Gastroesophageal sphincter (tissue), 4 donors: ENCODE measurements at regions not wholly inside any gene's neighbourhood (a gene's known extent, or its start where the extent isn't known, plus 50 kb on each side); places are given as distances from the start of the nearest gene placed in this dataset.

Experiments used
- ATAC-seq: fragments of 150-250 bp; one replicate; pipeline ENCODE4 v1.9.1; 2016; ENCODE audit warnings: mild to moderate bottlenecking, moderate library complexity
- H3K27ac ChIP-seq, 4 donors: fragments of 200-600 bp; sonication (generic) in 3 of 4; 1 replicate in 3 of 4; 2 replicates in 1 of 4; pipeline ENCODE4 v1.5.1; 2016 to 2019
- H3K27me3 ChIP-seq: fragments of 200-600 bp; sonication (generic); one replicate; pipeline ENCODE4 v1.5.1; 2019
- H3K36me3 ChIP-seq, 2 donors: fragments of 200-600 bp; sonication (generic); one replicate each; pipeline ENCODE4 v1.5.1; 2019; ENCODE audit warnings: control low read depth in 1 of 2
- H3K4me1 ChIP-seq, 3 donors: fragments of 200-600 bp; sonication (generic); 1 replicate in 2 of 3; 2 replicates in 1 of 3; pipeline ENCODE4 v1.5.1; 2016 to 2019; ENCODE audit warnings: control low read depth in 2 of 3
- H3K4me3 ChIP-seq, 2 donors: fragments of 200-600 bp; sonication (generic); one replicate each; pipeline ENCODE4 v1.5.1; 2019; ENCODE audit warnings: mild to moderate bottlenecking in 1 of 2, moderate library complexity in 1 of 2
- H3K9me3 ChIP-seq, 3 donors: fragments of 200-600 bp; sonication (generic); one replicate each; pipeline ENCODE4 v1.5.1; 2017 to 2019; ENCODE audit warnings: control low read depth in 2 of 3
- EP300 ChIP-seq: sonication (generic); formaldehyde crosslinking; IDR thresholded peaks from one replicate; pipeline ENCODE4 v1.6.1; 2017; ENCODE audit warnings: antibody characterized with exemption, mild to moderate bottlenecking
- POLR2A ChIP-seq, 2 donors: fragments of 450-650 bp; IDR thresholded peaks; one replicate each; pipeline ENCODE4 v1.6.1; 2017; ENCODE audit warnings: antibody characterized with exemption in 2 of 2, mild to moderate bottlenecking in 2 of 2, moderate library complexity in 1 of 2
- POLR2AphosphoS5 ChIP-seq: sonication (generic); formaldehyde crosslinking; IDR thresholded peaks from one replicate; pipeline ENCODE4 v1.6.1; 2017; ENCODE audit warnings: antibody characterized with exemption
- WGBS, 2 donors: methylation state at CpG; one replicate each; pipeline ENCODE4 v1.1.5; 2018; ENCODE audit warnings: low coverage in 1 of 2; 5-methylcytosine and 5-hydroxymethylcytosine counted together
- TF ChIP-seq, protein P1 (sequence below), 4 experiments: fragments of 200-600 bp in 2 of 4; fragments of 450-650 bp in 2 of 4; sonication (generic) in 1 of 4; IDR thresholded peaks; one replicate each; pipeline ENCODE4 v1.5.1; 2017 to 2019; ENCODE audit warnings: antibody characterized with exemption in 4 of 4, mild to moderate bottlenecking in 2 of 4, moderate library complexity in 2 of 4

DNA sequence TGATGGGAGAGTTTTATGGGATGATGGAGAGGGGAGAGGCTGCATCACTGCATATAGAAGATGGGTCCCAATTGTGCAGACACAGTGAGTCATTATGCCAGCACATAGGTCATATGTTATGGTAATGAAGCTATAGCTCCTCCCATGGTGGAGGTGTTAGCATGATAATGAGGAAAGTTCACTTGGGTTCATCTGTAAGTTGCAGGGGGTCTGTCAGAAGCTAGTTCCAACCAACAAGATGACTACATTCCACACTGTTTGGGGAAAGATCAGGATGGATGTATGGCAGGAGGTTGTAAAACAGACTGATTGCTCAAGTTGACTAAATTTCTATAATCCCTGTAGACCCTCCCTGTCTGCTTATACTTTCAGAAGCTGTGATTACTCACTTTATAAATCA, 561.3 kb downstream of the C12orf50 start:
- ATAC-seq: no peak

DNA sequence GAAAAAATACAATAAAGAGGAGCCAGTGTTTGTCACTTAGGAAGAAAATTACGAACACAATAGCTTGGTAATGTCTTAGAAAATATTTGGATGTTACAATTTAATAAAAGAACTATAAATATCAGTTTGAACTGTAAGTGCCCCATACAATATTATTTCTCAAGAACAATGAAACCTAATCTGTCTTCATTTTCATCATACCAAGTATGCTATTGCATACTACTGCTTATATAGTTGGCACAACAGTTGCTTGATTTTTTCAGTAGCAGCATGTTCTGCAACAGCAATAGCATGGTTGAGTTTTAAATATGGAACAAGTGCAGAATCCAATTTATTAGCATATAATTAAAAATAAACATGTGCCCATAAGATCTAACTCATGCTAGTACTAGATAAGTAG, 564.6 kb downstream of the C12orf50 start:
- WGBS, 2 donors: 65% methylated on average over 1 of the region's 1 CpG
- Histone ChIP-seq H3K36me3 (no peaks in the 10 kb centered on the region), H3K4me1 (no peaks in the 10 kb centered on the region), H3K27me3 (no peaks in the 10 kb centered on the region), H3K27ac (no peak overlapping the region), H3K4me3 (no peak overlapping the region), H3K9me3 (no peaks in the 10 kb centered on the region)
- TF ChIP-seq, protein P1, sequence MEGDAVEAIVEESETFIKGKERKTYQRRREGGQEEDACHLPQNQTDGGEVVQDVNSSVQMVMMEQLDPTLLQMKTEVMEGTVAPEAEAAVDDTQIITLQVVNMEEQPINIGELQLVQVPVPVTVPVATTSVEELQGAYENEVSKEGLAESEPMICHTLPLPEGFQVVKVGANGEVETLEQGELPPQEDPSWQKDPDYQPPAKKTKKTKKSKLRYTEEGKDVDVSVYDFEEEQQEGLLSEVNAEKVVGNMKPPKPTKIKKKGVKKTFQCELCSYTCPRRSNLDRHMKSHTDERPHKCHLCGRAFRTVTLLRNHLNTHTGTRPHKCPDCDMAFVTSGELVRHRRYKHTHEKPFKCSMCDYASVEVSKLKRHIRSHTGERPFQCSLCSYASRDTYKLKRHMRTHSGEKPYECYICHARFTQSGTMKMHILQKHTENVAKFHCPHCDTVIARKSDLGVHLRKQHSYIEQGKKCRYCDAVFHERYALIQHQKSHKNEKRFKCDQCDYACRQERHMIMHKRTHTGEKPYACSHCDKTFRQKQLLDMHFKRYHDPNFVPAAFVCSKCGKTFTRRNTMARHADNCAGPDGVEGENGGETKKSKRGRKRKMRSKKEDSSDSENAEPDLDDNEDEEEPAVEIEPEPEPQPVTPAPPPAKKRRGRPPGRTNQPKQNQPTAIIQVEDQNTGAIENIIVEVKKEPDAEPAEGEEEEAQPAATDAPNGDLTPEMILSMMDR (IDR thresholded peaks at IDR 0.05): no peak
- TF ChIP-seq EP300 (no peak), POLR2AphosphoS5 (no peak), POLR2A (IDR thresholded peaks at IDR 0.05) (no peak)
- no peak for ATAC-seq

More for the DNA sequence above, 561.3 kb downstream of the C12orf50 start:
- Histone ChIP-seq H3K4me3 (no peak overlapping the region), H3K36me3 (no peaks in the 10 kb centered on the region), H3K9me3 (no peaks in the 10 kb centered on the region), H3K27me3 (no peaks in the 10 kb centered on the region), H3K27ac (no peak overlapping the region), H3K4me1 (no peaks in the 10 kb centered on the region)
- TF ChIP-seq POLR2A (IDR thresholded peaks at IDR 0.05): no peak
- TF ChIP-seq POLR2AphosphoS5: no peak
- no peak for TF ChIP-seq EP300
- TF ChIP-seq, protein P1 (IDR thresholded peaks at IDR 0.05): no peak

DNA sequence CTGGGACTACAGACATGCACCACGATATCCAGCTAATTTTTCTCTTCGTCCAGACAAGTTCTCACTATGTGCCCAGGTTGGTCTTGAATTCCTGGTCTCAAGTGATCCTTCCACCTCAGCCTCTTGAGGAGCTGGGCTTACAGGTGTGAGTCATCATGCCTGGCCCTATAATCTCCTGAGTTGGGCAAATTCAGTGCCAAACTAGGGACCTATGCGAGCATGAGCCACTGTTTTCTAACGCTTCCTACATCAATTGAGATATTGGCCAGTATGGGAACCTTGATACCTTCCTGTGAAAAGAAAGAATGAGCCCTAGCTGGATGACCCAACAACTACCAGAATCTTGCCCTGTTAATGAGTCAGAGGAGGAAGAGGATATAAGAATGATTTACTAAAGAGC, 585.2 kb downstream of the C12orf50 start:
- 80 to 91% methylated on average over 1 to 2 of the region's 4 CpGs for WGBS, 2 donors
- Histone ChIP-seq H3K4me3 (no peak overlapping the region), H3K27me3 (no peaks in the 10 kb centered on the region), H3K4me1 (no peaks in the 10 kb centered on the region), H3K27ac (no peak overlapping the region), H3K9me3 (no peaks in the 10 kb centered on the region), H3K36me3 (no peaks in the 10 kb centered on the region)
- ATAC-seq: no peak
- TF ChIP-seq EP300: no peak
- no peak for TF ChIP-seq POLR2AphosphoS5
- TF ChIP-seq POLR2A (IDR thresholded peaks at IDR 0.05): no peak
- TF ChIP-seq, protein P1 (IDR thresholded peaks at IDR 0.05): no peak

DNA sequence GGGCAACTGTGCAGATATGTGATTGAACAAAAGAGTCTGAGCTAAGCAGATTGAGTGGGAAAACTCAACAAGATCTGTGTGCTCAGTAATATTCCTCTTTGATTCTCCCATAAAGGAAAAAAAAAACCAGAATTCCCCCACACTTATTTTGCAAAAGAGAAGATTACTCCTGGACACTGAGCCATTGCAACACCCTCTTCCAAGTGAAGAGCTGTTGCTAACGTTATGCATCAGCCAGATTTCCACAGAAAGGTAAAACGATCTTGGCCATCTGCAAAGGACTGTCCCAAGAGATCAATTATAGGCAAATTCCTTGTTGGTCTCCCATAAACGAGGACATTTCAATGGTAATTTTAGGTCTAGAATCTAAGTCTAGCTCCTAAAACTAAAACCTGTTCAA, 587.7 kb downstream of the C12orf50 start:
- no peaks in the 10 kb centered on the region for H3K27me3 ChIP-seq
- no peak overlapping the region for H3K4me3 ChIP-seq
- no peaks in the 10 kb centered on the region for H3K9me3 ChIP-seq
- no peaks in the 10 kb centered on the region for H3K36me3 ChIP-seq
- no peaks in the 10 kb centered on the region for H3K4me1 ChIP-seq
- TF ChIP-seq, protein P1 (IDR thresholded peaks at IDR 0.05): no peak
- TF ChIP-seq EP300 (no peak), POLR2A (IDR thresholded peaks at IDR 0.05) (no peak), POLR2AphosphoS5 (no peak)
- H3K27ac ChIP-seq: no peak overlapping the region
- 64 to 76% methylated on average over 3 of the region's 3 CpGs for WGBS, 2 donors
- no peak for ATAC-seq

DNA sequence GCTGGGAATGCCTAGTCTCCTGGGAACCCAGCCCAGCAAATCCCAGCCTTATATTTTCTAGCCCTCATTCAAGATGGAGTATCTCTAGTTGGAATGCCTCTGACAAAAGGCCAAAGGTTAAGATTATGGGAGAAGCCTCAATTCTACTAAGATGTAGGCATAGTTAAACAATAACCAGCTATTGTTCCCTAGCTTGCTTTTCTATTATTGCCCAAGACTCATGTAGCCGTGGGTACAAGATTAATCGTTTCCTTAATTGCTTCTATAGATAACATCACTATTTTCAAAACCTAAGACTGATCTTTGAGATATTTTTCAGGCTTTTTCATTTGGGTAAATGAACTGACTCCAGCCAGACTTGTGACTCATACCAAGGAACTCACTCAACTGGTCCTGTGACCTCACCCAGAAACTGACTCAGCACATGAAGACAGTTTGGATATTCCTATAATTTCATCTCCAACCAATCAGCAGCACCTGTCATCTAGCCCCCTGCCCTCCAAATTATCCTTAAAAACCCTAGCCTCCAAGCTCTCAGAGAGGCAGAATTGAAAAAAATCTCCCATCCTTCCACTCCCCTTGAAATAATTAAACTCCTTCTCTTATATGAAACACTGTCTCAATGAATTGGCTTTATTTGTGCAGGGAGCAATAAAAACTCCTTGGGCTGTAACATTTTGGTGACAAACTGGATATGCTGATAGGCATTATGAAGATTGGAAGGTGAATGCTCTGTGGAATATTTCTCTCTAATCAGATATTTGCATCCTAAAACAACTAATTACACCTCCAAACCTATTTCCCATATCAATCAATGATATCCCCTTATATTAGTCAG, 589.0 kb downstream of the C12orf50 start:
- 29 to 30% methylated on average over 2 of the region's 2 CpGs for WGBS, 2 donors
- H3K4me1 ChIP-seq: no peaks in the 10 kb centered on the region
- H3K27ac ChIP-seq: no peak overlapping the region
- ATAC-seq: no peak
- H3K9me3 ChIP-seq: no peaks in the 10 kb centered on the region
- H3K27me3 ChIP-seq: no peaks in the 10 kb centered on the region
- TF ChIP-seq, protein P1 (IDR thresholded peaks at IDR 0.05): no peak
- TF ChIP-seq EP300: no peak
- no peak for TF ChIP-seq POLR2AphosphoS5
- TF ChIP-seq POLR2A (IDR thresholded peaks at IDR 0.05): no peak
- H3K4me3 ChIP-seq: no peak overlapping the region
- no peaks in the 10 kb centered on the region for H3K36me3 ChIP-seq
